Neural cell (in vitro differentiated cells): ENCODE measurements at regions not wholly inside any gene's neighbourhood (a gene's known extent, or its start where the extent isn't known, plus 50 kb on each side); places are given as distances from the start of the nearest gene placed in this dataset.

Experiments used
- H2AFZ ChIP-seq: fragments of 200-600, 300-800 bp; sonication (generic), shearing (Covaris generic); 2 replicates; pipeline ENCODE4 v1.6.0; 2014; ENCODE audit warnings: low read depth, mild to moderate bottlenecking, antibody characterized with exemption, low read length, moderate library complexity
- H3F3A ChIP-seq: fragments of 200-600 bp; shearing (Covaris generic); 2 replicates; pipeline ENCODE4 v1.6.1; 2016; ENCODE audit warnings: mild to moderate bottlenecking, moderate library complexity, mixed read lengths, antibody characterized with exemption, low read length; ENCODE audit not compliant: insufficient read depth, poor library complexity, severe bottlenecking
- H3K27ac ChIP-seq: fragments of 200-600, 300-800 bp; sonication (generic), shearing (Covaris generic); 2 replicates; pipeline ENCODE4 v1.5.1; 2014; ENCODE audit warnings: mild to moderate bottlenecking, low read length, moderate library complexity
- H3K27me3 ChIP-seq: fragments of 300-800, 200-600 bp; sonication (generic), shearing (Covaris generic); 2 replicates; pipeline ENCODE4 v1.6.0; 2014; ENCODE audit warnings: mild to moderate bottlenecking, low read depth, low read length, moderate library complexity; ENCODE audit not compliant: insufficient read depth
- H3K36me3 ChIP-seq: fragments of 300-800, 200-600 bp; sonication (generic), shearing (Covaris generic); 2 replicates; pipeline ENCODE4 v1.5.1; 2014; ENCODE audit warnings: mild to moderate bottlenecking, antibody characterized with exemption, low read length, moderate library complexity; ENCODE audit not compliant: insufficient read depth
- H3K4me2 ChIP-seq: fragments of 300-800, 200-600 bp; sonication (generic), shearing (Covaris generic); 2 replicates; pipeline ENCODE4 v1.6.0; 2014; ENCODE audit warnings: mild to moderate bottlenecking, low read length
- H3K4me3 ChIP-seq: fragments of 300-800, 200-600 bp; sonication (generic), shearing (Covaris generic); 2 replicates; pipeline ENCODE4 v1.5.1; 2014; ENCODE audit warnings: mild to moderate bottlenecking, low read length, moderate library complexity
- H3K79me2 ChIP-seq: fragments of 200-600 bp; shearing (Covaris generic); replicated peaks from 2 replicates; pipeline ENCODE4 v1.6.0; 2014; ENCODE audit warnings: mild to moderate bottlenecking, low read length, moderate library complexity; ENCODE audit not compliant: insufficient read depth
- H3K9ac ChIP-seq: fragments of 300-800, 200-600 bp; sonication (generic), shearing (Covaris generic); 2 replicates; pipeline ENCODE4 v1.6.1; 2016; ENCODE audit warnings: mild to moderate bottlenecking, low read length, mixed read lengths
- H3K9me2 ChIP-seq: fragments of 200-600 bp; shearing (Covaris generic); 2 replicates; pipeline ENCODE4 v1.6.1; 2016; ENCODE audit warnings: mild to moderate bottlenecking, low read length, mixed read lengths; ENCODE audit not compliant: insufficient read depth
- H3K9me3 ChIP-seq: fragments of 200-600, 300-800 bp; sonication (generic), shearing (Covaris generic); 2 replicates; pipeline ENCODE4 v1.6.1; 2016; ENCODE audit warnings: mild to moderate bottlenecking, mixed run types, low read length, moderate library complexity, mixed read lengths
- H4K20me1 ChIP-seq: fragments of 200-600 bp; shearing (Covaris generic); 2 replicates; pipeline ENCODE4 v1.6.1; 2016; ENCODE audit warnings: mild to moderate bottlenecking, mixed run types; ENCODE audit not compliant: insufficient read depth
- EP300 ChIP-seq: fragments of 450-650 bp; conservative IDR thresholded peaks from 2 replicates; pipeline ENCODE4 v1.6.1; 2014; ENCODE audit warnings: antibody characterized with exemption, mild to moderate bottlenecking, moderate library complexity; ENCODE audit not compliant: poor library complexity, severe bottlenecking
- EZH2 ChIP-seq: fragments of 200-600, 300-800 bp; shearing (Covaris generic), sonication (generic); IDR thresholded peaks from 2 replicates; pipeline ENCODE4 v1.6.1; 2014; ENCODE audit warnings: antibody characterized with exemption, low read length, borderline replicate concordance, mild to moderate bottlenecking; ENCODE audit not compliant: insufficient read depth, poor library complexity, severe bottlenecking
- MXI1 ChIP-seq: fragments of 450-650 bp; conservative IDR thresholded peaks from 2 replicates; pipeline ENCODE4 v1.6.1; 2014; ENCODE audit warnings: antibody characterized with exemption, mild to moderate bottlenecking; ENCODE audit not compliant: poor library complexity, severe bottlenecking
- POLR2AphosphoS5 ChIP-seq: IDR thresholded peaks from 2 replicates; pipeline ENCODE4 v1.6.1; 2012
- RAD21 ChIP-seq: fragments of 450-650 bp; conservative IDR thresholded peaks from 2 replicates; pipeline ENCODE4 v1.6.1; 2014; ENCODE audit warnings: antibody characterized with exemption, mild to moderate bottlenecking, moderate library complexity
- SMC3 ChIP-seq: fragments of 450-650 bp; conservative IDR thresholded peaks from 2 replicates; pipeline ENCODE4 v1.6.1; 2014; ENCODE audit warnings: antibody characterized with exemption, mild to moderate bottlenecking, moderate library complexity; ENCODE audit not compliant: poor library complexity
- TAF1 ChIP-seq: IDR thresholded peaks from 2 replicates; pipeline ENCODE4 v1.6.1; 2012; ENCODE audit warnings: low read depth
- TF ChIP-seq, protein P1 (sequence below): IDR thresholded peaks from 2 replicates; pipeline ENCODE4 v1.6.1; 2012; ENCODE audit warnings: borderline replicate concordance
- TF ChIP-seq, protein P2 (sequence below): fragments of 450-650 bp; IDR thresholded peaks from 2 replicates; pipeline ENCODE4 v1.5.1; 2014; ENCODE audit warnings: antibody characterized with exemption, mild to moderate bottlenecking, moderate library complexity; ENCODE audit not compliant: poor library complexity, severe bottlenecking

GRCh38 chr12:74816398-74817175 is 279.0 kb downstream of the ATXN7L3B start:
- Histone ChIP-seq H3K4me3 (no peak overlapping the region), H4K20me1 (no peaks in the 10 kb centered on the region), H3K36me3 (no peaks in the 10 kb centered on the region), H3F3A (no peaks in the 10 kb centered on the region), H3K4me2 (no peak overlapping the region), H3K27me3 (no peaks in the 10 kb centered on the region), H3K9ac (no peak overlapping the region), H3K9me2 (no peaks in the 10 kb centered on the region), H3K9me3 (no peaks in the 10 kb centered on the region), H3K27ac (no peak overlapping the region), H3K79me2 (no peaks in the 10 kb centered on the region), H2AFZ (no peak overlapping the region)
- TF ChIP-seq, protein P1, sequence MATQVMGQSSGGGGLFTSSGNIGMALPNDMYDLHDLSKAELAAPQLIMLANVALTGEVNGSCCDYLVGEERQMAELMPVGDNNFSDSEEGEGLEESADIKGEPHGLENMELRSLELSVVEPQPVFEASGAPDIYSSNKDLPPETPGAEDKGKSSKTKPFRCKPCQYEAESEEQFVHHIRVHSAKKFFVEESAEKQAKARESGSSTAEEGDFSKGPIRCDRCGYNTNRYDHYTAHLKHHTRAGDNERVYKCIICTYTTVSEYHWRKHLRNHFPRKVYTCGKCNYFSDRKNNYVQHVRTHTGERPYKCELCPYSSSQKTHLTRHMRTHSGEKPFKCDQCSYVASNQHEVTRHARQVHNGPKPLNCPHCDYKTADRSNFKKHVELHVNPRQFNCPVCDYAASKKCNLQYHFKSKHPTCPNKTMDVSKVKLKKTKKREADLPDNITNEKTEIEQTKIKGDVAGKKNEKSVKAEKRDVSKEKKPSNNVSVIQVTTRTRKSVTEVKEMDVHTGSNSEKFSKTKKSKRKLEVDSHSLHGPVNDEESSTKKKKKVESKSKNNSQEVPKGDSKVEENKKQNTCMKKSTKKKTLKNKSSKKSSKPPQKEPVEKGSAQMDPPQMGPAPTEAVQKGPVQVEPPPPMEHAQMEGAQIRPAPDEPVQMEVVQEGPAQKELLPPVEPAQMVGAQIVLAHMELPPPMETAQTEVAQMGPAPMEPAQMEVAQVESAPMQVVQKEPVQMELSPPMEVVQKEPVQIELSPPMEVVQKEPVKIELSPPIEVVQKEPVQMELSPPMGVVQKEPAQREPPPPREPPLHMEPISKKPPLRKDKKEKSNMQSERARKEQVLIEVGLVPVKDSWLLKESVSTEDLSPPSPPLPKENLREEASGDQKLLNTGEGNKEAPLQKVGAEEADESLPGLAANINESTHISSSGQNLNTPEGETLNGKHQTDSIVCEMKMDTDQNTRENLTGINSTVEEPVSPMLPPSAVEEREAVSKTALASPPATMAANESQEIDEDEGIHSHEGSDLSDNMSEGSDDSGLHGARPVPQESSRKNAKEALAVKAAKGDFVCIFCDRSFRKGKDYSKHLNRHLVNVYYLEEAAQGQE = no peak
- TF ChIP-seq POLR2AphosphoS5 (no peak), EP300 (no peak), TAF1 (no peak), RAD21 (no peak), EZH2 (no peak), SMC3 (no peak), MXI1 (no peak)
- TF ChIP-seq, protein P2, sequence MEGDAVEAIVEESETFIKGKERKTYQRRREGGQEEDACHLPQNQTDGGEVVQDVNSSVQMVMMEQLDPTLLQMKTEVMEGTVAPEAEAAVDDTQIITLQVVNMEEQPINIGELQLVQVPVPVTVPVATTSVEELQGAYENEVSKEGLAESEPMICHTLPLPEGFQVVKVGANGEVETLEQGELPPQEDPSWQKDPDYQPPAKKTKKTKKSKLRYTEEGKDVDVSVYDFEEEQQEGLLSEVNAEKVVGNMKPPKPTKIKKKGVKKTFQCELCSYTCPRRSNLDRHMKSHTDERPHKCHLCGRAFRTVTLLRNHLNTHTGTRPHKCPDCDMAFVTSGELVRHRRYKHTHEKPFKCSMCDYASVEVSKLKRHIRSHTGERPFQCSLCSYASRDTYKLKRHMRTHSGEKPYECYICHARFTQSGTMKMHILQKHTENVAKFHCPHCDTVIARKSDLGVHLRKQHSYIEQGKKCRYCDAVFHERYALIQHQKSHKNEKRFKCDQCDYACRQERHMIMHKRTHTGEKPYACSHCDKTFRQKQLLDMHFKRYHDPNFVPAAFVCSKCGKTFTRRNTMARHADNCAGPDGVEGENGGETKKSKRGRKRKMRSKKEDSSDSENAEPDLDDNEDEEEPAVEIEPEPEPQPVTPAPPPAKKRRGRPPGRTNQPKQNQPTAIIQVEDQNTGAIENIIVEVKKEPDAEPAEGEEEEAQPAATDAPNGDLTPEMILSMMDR = no peak

- no peaks in the 10 kb centered on the region for H3K79me2 ChIP-seq
- no peaks in the 10 kb centered on the region for H3K9me2 ChIP-seq
- no peak overlapping the region for H3K9ac ChIP-seq
- no peaks in the 10 kb centered on the region for H3F3A ChIP-seq
- H4K20me1 ChIP-seq = no peaks in the 10 kb centered on the region
- H3K4me2 ChIP-seq = no peak overlapping the region
- no peaks in the 10 kb centered on the region for H3K27me3 ChIP-seq
- H3K4me3 ChIP-seq = no peak overlapping the region
- H3K27ac ChIP-seq = no peak overlapping the region
- TF ChIP-seq TAF1 = no peak
- TF ChIP-seq RAD21 = no peak
- TF ChIP-seq, protein P1 = no peak
- TF ChIP-seq EP300 = no peak
- no peak for TF ChIP-seq POLR2AphosphoS5
- TF ChIP-seq EZH2 = no peak
- no peak for TF ChIP-seq SMC3
- TF ChIP-seq, protein P2 = no peak
- TF ChIP-seq MXI1 = no peak
- no peaks in the 10 kb centered on the region for H3K36me3 ChIP-seq
- no peaks in the 10 kb centered on the region for H3K9me3 ChIP-seq
- H2AFZ ChIP-seq = no peak overlapping the region
Observed at GRCh38 chr12:74817499-74817898, 279.9 kb downstream of the ATXN7L3B start.
